HEK293 (cell line): ENCODE measurements at regions not wholly inside any gene's neighbourhood (a gene's known extent, or its start where the extent isn't known, plus 50 kb on each side); places are given as distances from the start of the nearest gene placed in this dataset.

Source experiments
- CTCF ChIA-PET: fragments of 350-600 bp; formaldehyde crosslinking; extraction: SDS; loops from one replicate; lab custom pipeline; 2021; ENCODE audit warnings: antibody characterized with exemption; lab: Yijun Ruan, JAX
- POLR2A ChIA-PET: fragments of 300-600 bp; formaldehyde crosslinking; extraction: SDS; loops from one replicate; lab custom pipeline; 2020; ENCODE audit warnings: antibody characterized with exemption, inconsistent platforms; lab: Yijun Ruan, JAX
- H3K27ac ChIP-seq: fragments of 200-500 bp; sonication (Bioruptor generic); 2 replicates; pipeline ENCODE4 v1.5.1; 2014; ENCODE audit warnings: low read depth, low read length, control low read depth, inconsistent platforms; ENCODE audit errors: extremely low read depth
- H3K36me3 ChIP-seq, 2 experiments: fragments of 200-500 bp in 1 of 2; sonication (Bioruptor generic) in 1 of 2; 1 replicate in 1 of 2; 2 replicates in 1 of 2; pipeline ENCODE4 v1.5.1; 2014 to 2017; ENCODE audit warnings: inconsistent platforms in 2 of 2, low read length in 2 of 2; ENCODE audit not compliant: control insufficient read depth in 2 of 2, insufficient read depth in 1 of 2
- H3K4me1 ChIP-seq: fragments of 200-500 bp; sonication (Bioruptor generic); 2 replicates; pipeline ENCODE4 v1.5.1; 2014; ENCODE audit warnings: mild to moderate bottlenecking, low read length, inconsistent platforms; ENCODE audit not compliant: control insufficient read depth, insufficient read depth
- H3K4me3 ChIP-seq: 2 replicates; pipeline ENCODE4 v1.5.1; 2011; ENCODE audit warnings: low read depth, mild to moderate bottlenecking, control low read depth, low read length, moderate library complexity
- H3K9me3 ChIP-seq: fragments of 200-500 bp; sonication (Bioruptor generic); 2 replicates; pipeline ENCODE4 v1.5.1; 2014; ENCODE audit warnings: low read depth, low read length, inconsistent platforms; ENCODE audit not compliant: control insufficient read depth, insufficient read depth
- FEZF1 ChIP-seq: fragments of 450-650 bp; formaldehyde crosslinking; IDR thresholded peaks from 2 replicates; pipeline ENCODE4 v1.5.1; 2016; ENCODE audit warnings: missing biosample characterization, missing genetic modification characterization
- MZF1 ChIP-seq: fragments of 450-650 bp; formaldehyde crosslinking; IDR thresholded peaks from 2 replicates; pipeline ENCODE4 v1.5.1; 2017; ENCODE audit warnings: missing biosample characterization, missing genetic modification characterization, borderline replicate concordance
- PRDM1 ChIP-seq: fragments of 450-650 bp; formaldehyde crosslinking; IDR thresholded peaks from 2 replicates; pipeline ENCODE4; 2016; ENCODE audit warnings: missing biosample characterization, missing genetic modification characterization
- RBAK ChIP-seq: fragments of 450-650 bp; formaldehyde crosslinking; IDR thresholded peaks from 2 replicates; pipeline ENCODE4 v1.5.1; 2016; ENCODE audit warnings: missing biosample characterization, missing genetic modification characterization
- REPIN1 ChIP-seq: fragments of 450-650 bp; formaldehyde crosslinking; IDR thresholded peaks from 2 replicates; pipeline ENCODE4 v1.5.1; 2017; ENCODE audit warnings: missing biosample characterization, missing genetic modification characterization, low read depth
- REST ChIP-seq: fragments of 450-650 bp; formaldehyde crosslinking; IDR thresholded peaks from 2 replicates; pipeline ENCODE4 v1.5.1; 2016; ENCODE audit warnings: missing biosample characterization, missing genetic modification characterization
- SALL2 ChIP-seq: fragments of 450-650 bp; formaldehyde crosslinking; IDR thresholded peaks from 2 replicates; pipeline ENCODE4 v1.5.0; 2017; ENCODE audit warnings: missing biosample characterization, mild to moderate bottlenecking, missing genetic modification characterization, borderline replicate concordance
- SETDB1 ChIP-seq: IDR thresholded peaks from one replicate; pipeline ENCODE4 v1.6.1; 2017; ENCODE audit warnings: mild to moderate bottlenecking, low read length, moderate library complexity, mixed read lengths; ENCODE audit not compliant: insufficient read length
- SP7 ChIP-seq: fragments of 450-650 bp; formaldehyde crosslinking; IDR thresholded peaks from 2 replicates; pipeline ENCODE4 v1.5.1; 2016; ENCODE audit warnings: missing biosample characterization, missing genetic modification characterization
- TCF7L2 ChIP-seq: IDR thresholded peaks from 2 replicates; pipeline ENCODE4 v1.6.1; 2011; ENCODE audit warnings: low read depth, mild to moderate bottlenecking, inconsistent platforms, low read length, moderate library complexity, borderline replicate concordance
- TRIM28 ChIP-seq: IDR thresholded peaks from 2 replicates; pipeline ENCODE4 v1.6.1; 2011; ENCODE audit warnings: low read length, control low read depth, borderline replicate concordance
- ZBTB7A ChIP-seq: fragments of 450-650 bp; formaldehyde crosslinking; IDR thresholded peaks from 2 replicates; pipeline ENCODE4 v1.5.1; 2016; ENCODE audit warnings: low read depth, missing biosample characterization, missing genetic modification characterization
- ZEB2 ChIP-seq: fragments of 450-650 bp; formaldehyde crosslinking; IDR thresholded peaks from 2 replicates; pipeline ENCODE4 v1.5.1; 2016; ENCODE audit warnings: missing biosample characterization, missing genetic modification characterization
- ZNF133 ChIP-seq: fragments of 450-650 bp; formaldehyde crosslinking; IDR thresholded peaks from 2 replicates; pipeline ENCODE4 v1.5.1; 2016; ENCODE audit warnings: missing biosample characterization, missing genetic modification characterization
- ZNF140 ChIP-seq: fragments of 450-650 bp; formaldehyde crosslinking; IDR thresholded peaks from 2 replicates; pipeline ENCODE4 v1.5.1; 2016; ENCODE audit warnings: missing biosample characterization, missing genetic modification characterization
- ZNF184 ChIP-seq: fragments of 450-650 bp; IDR thresholded peaks from 2 replicates; pipeline ENCODE4 v1.5.1; 2018; ENCODE audit warnings: missing biosample characterization, mild to moderate bottlenecking, missing genetic modification characterization
- ZNF211 ChIP-seq: fragments of 450-650 bp; formaldehyde crosslinking; IDR thresholded peaks from 2 replicates; pipeline ENCODE4 v1.5.1; 2016; ENCODE audit warnings: low read depth, missing biosample characterization, missing genetic modification characterization
- ZNF23 ChIP-seq: fragments of 450-650 bp; formaldehyde crosslinking; IDR thresholded peaks from 2 replicates; pipeline ENCODE4 v1.5.1; 2016; ENCODE audit warnings: missing biosample characterization, missing genetic modification characterization, borderline replicate concordance
- ZNF324 ChIP-seq: fragments of 450-650 bp; formaldehyde crosslinking; IDR thresholded peaks from 2 replicates; pipeline ENCODE4 v1.5.1; 2016; ENCODE audit warnings: missing biosample characterization, missing genetic modification characterization
- ZNF350 ChIP-seq: fragments of 450-650 bp; formaldehyde crosslinking; IDR thresholded peaks from 2 replicates; pipeline ENCODE4 v1.5.0; 2017; ENCODE audit warnings: missing biosample characterization, mild to moderate bottlenecking, missing genetic modification characterization
- ZNF366 ChIP-seq: fragments of 450-650 bp; formaldehyde crosslinking; conservative IDR thresholded peaks from 2 replicates; pipeline ENCODE4 v1.5.1; 2016; ENCODE audit warnings: missing biosample characterization, missing genetic modification characterization
- ZNF501 ChIP-seq: fragments of 450-650 bp; formaldehyde crosslinking; IDR thresholded peaks from 2 replicates; pipeline ENCODE4 v1.5.1; 2016; ENCODE audit warnings: missing biosample characterization, missing genetic modification characterization
- ZNF639 ChIP-seq: fragments of 450-650 bp; formaldehyde crosslinking; IDR thresholded peaks from 2 replicates; pipeline ENCODE4 v1.5.1; 2016; ENCODE audit warnings: missing biosample characterization, missing genetic modification characterization
- ZNF792 ChIP-seq: fragments of 450-650 bp; formaldehyde crosslinking; IDR thresholded peaks from 2 replicates; pipeline ENCODE4 v1.5.1; 2016; ENCODE audit warnings: missing biosample characterization, missing genetic modification characterization
- ZNF830 ChIP-seq: fragments of 450-650 bp; IDR thresholded peaks from 2 replicates; pipeline ENCODE4 v1.5.0; 2018; ENCODE audit warnings: missing biosample characterization, missing genetic modification characterization, low read depth, mild to moderate bottlenecking, moderate library complexity
- ZSCAN16 ChIP-seq: fragments of 450-650 bp; formaldehyde crosslinking; IDR thresholded peaks from 2 replicates; pipeline ENCODE4 v1.5.1; 2016; ENCODE audit warnings: missing biosample characterization, missing genetic modification characterization
- ZSCAN4 ChIP-seq: fragments of 450-650 bp; formaldehyde crosslinking; IDR thresholded peaks from 2 replicates; pipeline ENCODE4 v1.5.1; 2017; ENCODE audit warnings: missing biosample characterization, missing genetic modification characterization
- TF ChIP-seq, protein P1 (sequence below): fragments of 450-650 bp; formaldehyde crosslinking; IDR thresholded peaks from 2 replicates; pipeline ENCODE4 v1.5.1; 2016; ENCODE audit warnings: missing biosample characterization, missing genetic modification characterization
- TF ChIP-seq, protein P2 (sequence below): fragments of 450-650 bp; formaldehyde crosslinking; IDR thresholded peaks from 2 replicates; pipeline ENCODE4 v1.5.1; 2016; ENCODE audit warnings: missing biosample characterization, missing genetic modification characterization

DNA sequence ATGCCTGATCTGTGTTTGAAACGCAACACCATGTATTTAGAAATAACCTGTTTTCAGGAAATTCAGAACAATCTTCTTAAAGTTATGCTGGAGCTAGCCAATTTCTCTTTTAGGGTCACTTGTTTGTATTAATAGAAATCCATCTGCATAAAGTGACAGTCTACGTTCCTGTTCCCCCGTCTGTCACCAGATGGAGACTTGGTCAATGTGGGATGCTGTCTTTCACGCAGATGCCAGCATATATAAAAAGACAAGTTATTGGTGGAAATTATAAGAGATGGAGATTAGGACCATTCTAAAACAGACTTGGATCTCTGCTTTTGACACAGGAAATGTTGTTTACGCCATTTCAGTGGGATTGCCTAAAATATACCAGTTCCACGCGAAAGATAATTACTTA is 162.5 kb upstream of the STMND1 start:
- Histone ChIP-seq H3K27ac (no peak overlapping the region), H3K9me3 (no peaks in the 10 kb centered on the region), H3K36me3 (no peaks in the 10 kb centered on the region), H3K4me1 (no peaks in the 10 kb centered on the region), H3K4me3 (no peak overlapping the region)
- ChIA-PET CTCF (interaction anchor here (3.3 kb wide), 1 partner anchor 25 kb away, joined by 15 read pairs; no protein-coding TSS in a partner anchor), POLR2A (no interaction called here)
- TF ChIP-seq ZNF350 (tag by site-specific recombination) (no peak), ZNF140 (no peak), SP7 (tag by site-specific recombination) (no peak), ZNF23 (no peak), SETDB1 (no peak), REST (tag by site-specific recombination) (no peak), ZEB2 (tag by site-specific recombination) (no peak), ZNF211 (tag by site-specific recombination) (no peak), ZNF501 (tag by site-specific recombination) (no peak), SALL2 (tag by site-specific recombination) (no peak), MZF1 (tag by site-specific recombination) (no peak), ZSCAN16 (no peak)
- TF ChIP-seq, protein P1, sequence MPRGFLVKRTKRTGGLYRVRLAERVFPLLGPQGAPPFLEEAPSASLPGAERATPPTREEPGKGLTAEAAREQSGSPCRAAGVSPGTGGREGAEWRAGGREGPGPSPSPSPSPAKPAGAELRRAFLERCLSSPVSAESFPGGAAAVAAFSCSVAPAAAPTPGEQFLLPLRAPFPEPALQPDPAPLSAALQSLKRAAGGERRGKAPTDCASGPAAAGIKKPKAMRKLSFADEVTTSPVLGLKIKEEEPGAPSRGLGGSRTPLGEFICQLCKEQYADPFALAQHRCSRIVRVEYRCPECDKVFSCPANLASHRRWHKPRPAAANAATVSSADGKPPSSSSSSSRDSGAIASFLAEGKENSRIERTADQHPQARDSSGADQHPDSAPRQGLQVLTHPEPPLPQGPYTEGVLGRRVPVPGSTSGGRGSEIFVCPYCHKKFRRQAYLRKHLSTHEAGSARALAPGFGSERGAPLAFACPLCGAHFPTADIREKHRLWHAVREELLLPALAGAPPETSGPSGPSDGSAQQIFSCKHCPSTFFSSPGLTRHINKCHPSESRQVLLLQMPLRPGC = no peak

- Histone ChIP-seq H3K27ac (no peak overlapping the region), H3K36me3 (no peaks in the 10 kb centered on the region), H3K4me3 (no peak overlapping the region), H3K4me1 (no peaks in the 10 kb centered on the region), H3K9me3 (no peaks in the 10 kb centered on the region)
- ChIA-PET CTCF (interaction anchor here (0.9 to 1.0 kb wide), 3 partner anchors 9 to 141 kb away, joined by 3 to 4 read pairs (median 4); no protein-coding TSS in a partner anchor), POLR2A (no interaction called here)
- no peak for TF ChIP-seq ZSCAN4
- no peak for TF ChIP-seq PRDM1
- no peak for TF ChIP-seq RBAK (tag by site-specific recombination)
- no peak for TF ChIP-seq ZNF211 (tag by site-specific recombination)
- TF ChIP-seq, protein P2, sequence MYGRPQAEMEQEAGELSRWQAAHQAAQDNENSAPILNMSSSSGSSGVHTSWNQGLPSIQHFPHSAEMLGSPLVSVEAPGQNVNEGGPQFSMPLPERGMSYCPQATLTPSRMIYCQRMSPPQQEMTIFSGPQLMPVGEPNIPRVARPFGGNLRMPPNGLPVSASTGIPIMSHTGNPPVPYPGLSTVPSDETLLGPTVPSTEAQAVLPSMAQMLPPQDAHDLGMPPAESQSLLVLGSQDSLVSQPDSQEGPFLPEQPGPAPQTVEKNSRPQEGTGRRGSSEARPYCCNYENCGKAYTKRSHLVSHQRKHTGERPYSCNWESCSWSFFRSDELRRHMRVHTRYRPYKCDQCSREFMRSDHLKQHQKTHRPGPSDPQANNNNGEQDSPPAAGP (tag by site-specific recombination) = no peak
- no peak for TF ChIP-seq ZBTB7A (tag by site-specific recombination)
- TF ChIP-seq ZNF830 (tag by site-specific recombination) = no peak
- TF ChIP-seq TCF7L2 = no peak
- TF ChIP-seq TRIM28 = no peak
- TF ChIP-seq ZNF639 (tag by site-specific recombination) = no peak
- no peak for TF ChIP-seq ZNF792 (tag by site-specific recombination)
- no peak for TF ChIP-seq FEZF1 (tag by site-specific recombination)
- TF ChIP-seq ZNF366 (tag by site-specific recombination) = no peak
- no peak for TF ChIP-seq SALL2 (tag by site-specific recombination)
- no peak for TF ChIP-seq ZNF184 (tag by site-specific recombination)
- no peak for TF ChIP-seq REPIN1 (tag by site-specific recombination)
- TF ChIP-seq ZNF324 (tag by site-specific recombination) = no peak
- no peak for TF ChIP-seq ZNF133 (tag by site-specific recombination)
Measured at GRCh38 chr6:16936893-16937292, 165.0 kb upstream of the STMND1 start.
